HepG2 (cell line): ENCODE measurements at regions not wholly inside any gene's neighbourhood (a gene's known extent, or its start where the extent isn't known, plus 50 kb on each side); places are given as distances from the start of the nearest gene placed in this dataset.

Experiments
- ARID2 ChIP-seq: sonication (generic); formaldehyde crosslinking; IDR thresholded peaks from 2 replicates; pipeline ENCODE4 v1.8.1; 2022; ENCODE audit warnings: mild to moderate bottlenecking, missing genetic modification reagents, borderline replicate concordance
- FOXA1 ChIP-seq, 2 experiments: fragments of 450-650 bp in 1 of 2; sonication (generic) in 1 of 2; formaldehyde crosslinking in 1 of 2; IDR thresholded peaks; 2 replicates each; pipeline versions ENCODE4 v1.4.0 to v1.6.1; 2016 to 2020; ENCODE audit warnings: missing genetic modification reagents in 1 of 2
- HMGXB3 ChIP-seq: sonication (generic); formaldehyde crosslinking; IDR thresholded peaks from 2 replicates; pipeline ENCODE4 v1.4.0; 2020; ENCODE audit warnings: missing genetic modification reagents, borderline replicate concordance
- KAT2B ChIP-seq: fragments of 150-350 bp; IDR thresholded peaks from 2 replicates; pipeline ENCODE4 v1.6.1; 2014; ENCODE audit warnings: low read depth, low read length, borderline replicate concordance
- NCOA5 ChIP-seq: sonication (generic); formaldehyde crosslinking; IDR thresholded peaks from 2 replicates; pipeline ENCODE4 v1.4.0; 2020; ENCODE audit warnings: missing genetic modification reagents
- PITX1 ChIP-seq: sonication (generic); formaldehyde crosslinking; IDR thresholded peaks from 2 replicates; pipeline ENCODE4 v1.5.1; 2020; ENCODE audit warnings: mild to moderate bottlenecking, missing genetic modification reagents
- RERE ChIP-seq: IDR thresholded peaks from 2 replicates; pipeline ENCODE4 v1.6.1; 2016; ENCODE audit warnings: low read depth, missing genetic modification reagents, missing compliant biosample characterization
- SOX5 ChIP-seq: IDR thresholded peaks from 2 replicates; pipeline ENCODE4 v1.6.1; 2016; ENCODE audit warnings: borderline replicate concordance
- STAG1 ChIP-seq: sonication (generic); formaldehyde crosslinking; IDR thresholded peaks from 2 replicates; pipeline ENCODE4 v1.4.0; 2020; ENCODE audit warnings: missing genetic modification reagents
- TARDBP ChIP-seq: sonication (generic); formaldehyde crosslinking; IDR thresholded peaks from 2 replicates; pipeline ENCODE4 v1.8.0; 2022; ENCODE audit warnings: mild to moderate bottlenecking, missing genetic modification reagents
- TBX3 ChIP-seq: fragments of 450-650 bp; IDR thresholded peaks from 2 replicates; pipeline ENCODE4 v1.6.1; 2017; ENCODE audit warnings: antibody characterized with exemption, mild to moderate bottlenecking, inconsistent platforms, borderline replicate concordance
- TCF7 ChIP-seq: sonication (generic); IDR thresholded peaks from 2 replicates; pipeline ENCODE4 v1.6.1; 2016; ENCODE audit warnings: antibody characterized with exemption, low read depth
- ZBTB3 ChIP-seq: sonication (generic); formaldehyde crosslinking; IDR thresholded peaks from 2 replicates; pipeline ENCODE4 v1.4.0; 2020; ENCODE audit warnings: low read depth, mild to moderate bottlenecking, moderate library complexity, missing genetic modification reagents, borderline replicate concordance
- ZBTB33 ChIP-seq: sonication (generic); formaldehyde crosslinking; IDR thresholded peaks from 2 replicates; pipeline ENCODE4 v1.4.0; 2020; ENCODE audit warnings: missing genetic modification reagents
- ZNF503 ChIP-seq: sonication (generic); formaldehyde crosslinking; IDR thresholded peaks from 2 replicates; pipeline ENCODE4 v1.4.0; 2020; ENCODE audit warnings: missing genetic modification reagents

- TF ChIP-seq RERE (peak; percentile 90), TCF7 (peak; percentile 78), STAG1 (0 out of 2 replicates have a peak, but pooled peaks have one; percentile 3), ZBTB33 (CRISPR knock-in tag) (no peak), ZNF503 (peak; percentile 94), ZBTB3 (CRISPR knock-in tag) (0 out of 2 replicates have a peak, but pooled peaks have one; percentile 38), TARDBP (peak; percentile 98), KAT2B (peak; percentile 66; the same call in 1 of the 2 replicates), PITX1 (CRISPR knock-in tag) (peak; percentile 97), ARID2 (CRISPR knock-in tag) (peak; percentile 59; the same call in 1 of the 2 replicates), NCOA5 (CRISPR knock-in tag) (no peak), SOX5 (CRISPR knock-in tag) (peak; percentile 98), FOXA1 (IDR thresholded peaks at IDR 0.05) (peak; percentile 97), FOXA1 (CRISPR knock-in tag; IDR thresholded peaks at IDR 0.05) (peak; percentile 99), HMGXB3 (CRISPR knock-in tag) (peak; percentile 63; the same call in 1 of the 2 replicates), TBX3 (peak; percentile 96)
Measured at GRCh38 chr12:19066475-19067001, 63.0 kb upstream of the PLEKHA5 start (continued).
